Nephron (organoid): ENCODE measurements at regions not wholly inside any gene's neighbourhood (a gene's known extent, or its start where the extent isn't known, plus 50 kb on each side); places are given as distances from the start of the nearest gene placed in this dataset.

Experiments used
- H3K27ac Mint-ChIP-seq, 3 experiments: 2 replicates each; pipeline ENCODE4 v1.8.0; 2020; ENCODE audit warnings: mixed read lengths in 3 of 3, mild to moderate bottlenecking in 2 of 3, moderate library complexity in 1 of 3
- H3K27me3 Mint-ChIP-seq: 2 replicates; pipeline ENCODE4 v1.8.0; 2021; ENCODE audit warnings: low read depth, mild to moderate bottlenecking, moderate library complexity, mixed read lengths
- H3K36me3 Mint-ChIP-seq: 2 replicates; pipeline ENCODE4 v1.8.0; 2020; ENCODE audit warnings: low read depth, mixed read lengths
- H3K4me1 Mint-ChIP-seq: 2 replicates; pipeline ENCODE4 v1.8.0; 2020; ENCODE audit warnings: mixed read lengths
- H3K4me3 Mint-ChIP-seq, 3 experiments: 2 replicates each; pipeline ENCODE4 v1.8.0; 2020; ENCODE audit warnings: mild to moderate bottlenecking in 3 of 3, mixed read lengths in 3 of 3, moderate library complexity in 2 of 3
- H3K9me3 Mint-ChIP-seq: 2 replicates; pipeline ENCODE4 v1.8.0; 2020; ENCODE audit warnings: mixed read lengths
- TF ChIP-seq, protein P1 (sequence below), 3 experiments: fragments of 200-600 bp; sonication (generic); IDR thresholded peaks; one replicate each; pipeline ENCODE4 v1.5.0; 2021; ENCODE audit warnings: antibody characterized with exemption in 3 of 3; ENCODE audit not compliant: unreplicated experiment in 3 of 3

DNA sequence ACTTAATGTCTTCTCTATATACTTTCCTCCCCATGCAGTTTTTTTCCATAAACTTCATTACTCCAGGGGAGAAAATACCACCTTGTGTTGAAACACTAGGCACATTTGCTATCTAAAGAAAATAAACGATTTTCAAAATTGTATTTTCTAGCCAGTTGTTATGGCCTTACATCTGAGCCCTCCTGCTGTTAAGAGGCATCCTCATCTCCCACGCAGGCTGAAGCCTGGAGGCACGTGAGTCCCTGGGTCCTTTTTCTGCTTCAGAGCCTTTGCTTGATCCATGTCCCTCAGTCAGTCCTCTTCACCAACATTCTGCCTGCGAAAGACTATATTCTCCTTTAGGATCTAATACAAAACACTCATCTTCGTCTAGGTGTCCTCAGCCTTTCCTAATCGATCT, 479.6 kb upstream of the ZNF717 start:
- TF ChIP-seq, protein P1, sequence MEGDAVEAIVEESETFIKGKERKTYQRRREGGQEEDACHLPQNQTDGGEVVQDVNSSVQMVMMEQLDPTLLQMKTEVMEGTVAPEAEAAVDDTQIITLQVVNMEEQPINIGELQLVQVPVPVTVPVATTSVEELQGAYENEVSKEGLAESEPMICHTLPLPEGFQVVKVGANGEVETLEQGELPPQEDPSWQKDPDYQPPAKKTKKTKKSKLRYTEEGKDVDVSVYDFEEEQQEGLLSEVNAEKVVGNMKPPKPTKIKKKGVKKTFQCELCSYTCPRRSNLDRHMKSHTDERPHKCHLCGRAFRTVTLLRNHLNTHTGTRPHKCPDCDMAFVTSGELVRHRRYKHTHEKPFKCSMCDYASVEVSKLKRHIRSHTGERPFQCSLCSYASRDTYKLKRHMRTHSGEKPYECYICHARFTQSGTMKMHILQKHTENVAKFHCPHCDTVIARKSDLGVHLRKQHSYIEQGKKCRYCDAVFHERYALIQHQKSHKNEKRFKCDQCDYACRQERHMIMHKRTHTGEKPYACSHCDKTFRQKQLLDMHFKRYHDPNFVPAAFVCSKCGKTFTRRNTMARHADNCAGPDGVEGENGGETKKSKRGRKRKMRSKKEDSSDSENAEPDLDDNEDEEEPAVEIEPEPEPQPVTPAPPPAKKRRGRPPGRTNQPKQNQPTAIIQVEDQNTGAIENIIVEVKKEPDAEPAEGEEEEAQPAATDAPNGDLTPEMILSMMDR (IDR thresholded peaks at IDR 0.05; ENCODE audit: unreplicated experiment in 3 of 3), result no peak
- Mint-ChIP-seq H3K27me3 (no peaks in the 10 kb centered on the region), H3K4me1 (no peaks in the 10 kb centered on the region), H3K27ac (peak overlapping the region in 1 of 3 experiments; percentile 43), H3K36me3 (no peaks in the 10 kb centered on the region), H3K9me3 (no peaks in the 10 kb centered on the region), H3K4me3 (no peak overlapping the region)

DNA sequence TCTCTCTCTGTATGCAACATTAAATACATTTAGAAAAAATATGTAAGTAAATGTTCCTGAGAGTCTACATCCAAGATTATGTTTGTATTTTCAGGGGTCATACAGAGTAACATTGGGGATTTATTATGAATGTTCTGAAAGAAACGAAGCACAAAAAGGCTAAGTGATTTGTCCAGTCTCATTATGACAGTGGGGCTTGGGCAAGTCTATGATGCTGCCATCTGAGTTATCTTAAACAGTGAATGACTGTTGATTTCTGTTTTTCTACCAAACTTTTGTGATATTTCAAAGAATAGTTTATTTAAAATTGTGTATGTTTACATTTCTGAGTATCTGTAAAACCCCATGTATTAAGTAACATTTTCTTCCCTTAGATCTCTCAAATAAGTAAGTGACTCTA, 481.2 kb upstream of the ZNF717 start:
- TF ChIP-seq, protein P1 (IDR thresholded peaks at IDR 0.05; ENCODE audit: unreplicated experiment in 3 of 3), result no peak
- no peaks in the 10 kb centered on the region for H3K9me3 Mint-ChIP-seq
- no peaks in the 10 kb centered on the region for H3K36me3 Mint-ChIP-seq
- H3K4me3 Mint-ChIP-seq, result no peak overlapping the region
- no peaks in the 10 kb centered on the region for H3K27me3 Mint-ChIP-seq
- H3K27ac Mint-ChIP-seq, result no peak overlapping the region
- H3K4me1 Mint-ChIP-seq, result no peaks in the 10 kb centered on the region

DNA sequence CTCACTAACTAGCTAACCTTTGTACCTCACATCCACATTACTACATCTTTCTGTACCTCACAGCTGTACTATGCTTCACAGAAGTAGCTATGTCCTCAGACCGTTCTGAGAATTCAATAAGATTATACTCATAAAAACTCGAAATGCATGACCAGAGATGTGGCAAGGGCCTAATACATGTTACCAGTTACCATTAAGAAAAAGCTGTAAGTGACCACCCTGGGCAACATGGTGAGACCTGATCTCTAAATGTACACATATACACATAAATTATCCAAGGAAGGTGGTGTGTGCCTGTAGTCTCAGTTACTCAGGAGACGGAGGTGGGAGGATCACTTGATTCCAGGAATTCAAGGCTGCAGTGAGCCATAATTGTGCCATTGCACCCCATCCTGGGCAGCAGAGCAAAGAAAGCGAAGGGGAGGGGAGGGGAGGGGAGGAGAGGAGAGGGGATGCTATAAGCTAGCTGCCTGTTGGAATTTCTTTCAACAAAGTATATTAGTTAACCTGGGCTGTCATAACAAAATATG, 482.6 kb upstream of the ZNF717 start:
- Mint-ChIP-seq H3K4me3 (no peak overlapping the region), H3K27ac (no peak overlapping the region), H3K4me1 (no peaks in the 10 kb centered on the region), H3K9me3 (no peaks in the 10 kb centered on the region), H3K27me3 (no peaks in the 10 kb centered on the region), H3K36me3 (no peaks in the 10 kb centered on the region)
- TF ChIP-seq, protein P1 (IDR thresholded peaks at IDR 0.05; ENCODE audit: unreplicated experiment in 3 of 3), result no peak

GRCh38 chr3:76293856-76294255, 508.5 kb upstream of the ZNF717 start:
- H3K27ac Mint-ChIP-seq, result no peak overlapping the region
- peaks cover 6% of the 10 kb centered on the region for H3K9me3 Mint-ChIP-seq
- no peaks in the 10 kb centered on the region for H3K27me3 Mint-ChIP-seq

GRCh38 chr3:76300746-76301145, 515.4 kb upstream of the ZNF717 start:
- Mint-ChIP-seq H3K4me1 (no peaks in the 10 kb centered on the region), H3K36me3 (no peaks in the 10 kb centered on the region), H3K4me3 (no peak overlapping the region), H3K9me3 (no peaks in the 10 kb centered on the region), H3K27me3 (no peaks in the 10 kb centered on the region), H3K27ac (no peak overlapping the region)
- TF ChIP-seq, protein P1 (IDR thresholded peaks at IDR 0.05; ENCODE audit: unreplicated experiment in 3 of 3), result no peak

More at GRCh38 chr3:76293856-76294255, 508.5 kb upstream of the ZNF717 start:
- no peak overlapping the region for H3K4me3 Mint-ChIP-seq
- TF ChIP-seq, protein P1 (IDR thresholded peaks at IDR 0.05; ENCODE audit: unreplicated experiment in 3 of 3), result no peak
- no peaks in the 10 kb centered on the region for H3K4me1 Mint-ChIP-seq
- H3K36me3 Mint-ChIP-seq, result no peaks in the 10 kb centered on the region

GRCh38 chr3:76307556-76307955, 522.2 kb upstream of the ZNF717 start:
- Mint-ChIP-seq H3K4me1 (peaks cover 19% of the 10 kb centered on the region), H3K27ac (peak overlapping the region in 1 of 3 experiments; percentile 14), H3K9me3 (no peaks in the 10 kb centered on the region), H3K27me3 (no peaks in the 10 kb centered on the region), H3K4me3 (no peak overlapping the region), H3K36me3 (no peaks in the 10 kb centered on the region)
- TF ChIP-seq, protein P1 (IDR thresholded peaks at IDR 0.05; ENCODE audit: unreplicated experiment in 3 of 3), result no peak
